A673 (cell line): ENCODE measurements at regions not wholly inside any gene's neighbourhood (a gene's known extent, or its start where the extent isn't known, plus 50 kb on each side); places are given as distances from the start of the nearest gene placed in this dataset.

Experiments
- BruUV-seq: library from RNA; stranded (reverse); fragments of 400-500 nt; replicated peaks from 2 replicates; lab custom pipeline; 2021; lab: Mats Ljungman, UMichigan
- CTCF ChIA-PET: fragments of 300-600 bp; sonication (Branson Sonifier 250); formaldehyde crosslinking; loops from one replicate; lab custom pipeline; 2022; ENCODE audit warnings: antibody characterized with exemption; lab: Charles Lee
- POLR2A ChIA-PET: fragments of 300-600 bp; sonication (Branson Sonifier 250); formaldehyde crosslinking; loops from one replicate; lab custom pipeline; 2022; ENCODE audit warnings: antibody characterized with exemption; ENCODE audit not compliant: low non-redundant PET; lab: Charles Lee
- DNase-seq: peaks from one replicate; pipeline ENCODE4 v3.0.0-alpha.2; 2015; ENCODE audit warnings: low spot score
- H3K27ac ChIP-seq: fragments of 200-600 bp; sonication (generic); 2 replicates; pipeline ENCODE4 v1.5.1; 2016; ENCODE audit warnings: mixed run types, low read depth, mild to moderate bottlenecking, mixed read lengths, antibody characterized with exemption, low read length; ENCODE audit not compliant: poor library complexity, severe bottlenecking
- H3K27me3 ChIP-seq: fragments of 200-600 bp; sonication (generic); replicated peaks from 2 replicates; pipeline ENCODE4 v1.6.1; 2017; ENCODE audit warnings: mixed run types, low read depth, mild to moderate bottlenecking, mixed read lengths, antibody characterized with exemption, low read length; ENCODE audit not compliant: insufficient read depth, poor library complexity
- H3K36me3 ChIP-seq: fragments of 200-600 bp; sonication (generic); 2 replicates; pipeline ENCODE4 v1.6.1; 2016; ENCODE audit warnings: mixed run types, mild to moderate bottlenecking, mixed read lengths, antibody characterized with exemption, low read length; ENCODE audit not compliant: insufficient read depth, poor library complexity, severe bottlenecking
- H3K4me1 ChIP-seq: fragments of 200-600 bp; sonication (generic); 2 replicates; pipeline ENCODE4 v1.6.1; 2017; ENCODE audit warnings: mixed run types, mild to moderate bottlenecking, mixed read lengths, antibody characterized with exemption, low read length; ENCODE audit not compliant: insufficient read depth, poor library complexity, severe bottlenecking
- H3K4me3 ChIP-seq: fragments of 200-600 bp; sonication (generic); 2 replicates; pipeline ENCODE4 v1.5.1; 2016; ENCODE audit warnings: low read depth, mixed run types, mild to moderate bottlenecking, mixed read lengths, low read length; ENCODE audit not compliant: poor library complexity, severe bottlenecking
- H3K9me3 ChIP-seq: fragments of 200-600 bp; sonication (generic); 2 replicates; pipeline ENCODE4 v1.6.1; 2016; ENCODE audit warnings: mixed run types, low read depth, mild to moderate bottlenecking, mixed read lengths, antibody characterized with exemption, low read length; ENCODE audit not compliant: poor library complexity, severe bottlenecking
- CTCF ChIP-seq: fragments of 300-800, 200-600 bp; sonication (generic); conservative IDR thresholded peaks from 2 replicates; pipeline ENCODE4 v1.5.1; 2017; ENCODE audit warnings: low read depth, mild to moderate bottlenecking, antibody characterized with exemption, low read length, moderate library complexity, mixed read lengths
- EZH2 ChIP-seq: fragments of 200-600 bp; sonication (generic); IDR thresholded peaks from 2 replicates; pipeline ENCODE4 v1.6.1; 2017; ENCODE audit warnings: borderline replicate concordance, low read depth, mild to moderate bottlenecking, mixed read lengths, antibody characterized with exemption, low read length; ENCODE audit not compliant: poor library complexity, severe bottlenecking
- intact Hi-C: fragments of 100-400 bp; cut with micrococcal nuclease; formaldehyde crosslinking; loops from one replicate; pipeline ENCODE4 v1.10.0; 2022; ENCODE audit not compliant: unreplicated experiment

- BruUV-seq: no TSS peak
- Histone ChIP-seq H3K27ac (no peak overlapping the region), H3K9me3 (no peaks in the 10 kb centered on the region), H3K4me3 (no peak overlapping the region), H3K36me3 (no peaks in the 10 kb centered on the region), H3K27me3 (no peaks in the 10 kb centered on the region), H3K4me1 (no peaks in the 10 kb centered on the region)
- TF ChIP-seq EZH2: no peak
- no peak for TF ChIP-seq CTCF
- intact Hi-C loops: no loop called here
- no peak for DNase-seq
- CTCF ChIA-PET: no interaction called here
- POLR2A ChIA-PET: no interaction called here
These were observed 97.9 kb upstream of the CPEB4 start for GRCh38 chr5:173790177-173790719.

GRCh38 chr5:173790836-173791546 lies 97.2 kb upstream of the CPEB4 start:
- Histone ChIP-seq H3K36me3 (no peaks in the 10 kb centered on the region), H3K27ac (no peak overlapping the region), H3K4me3 (no peak overlapping the region), H3K4me1 (no peaks in the 10 kb centered on the region), H3K9me3 (no peaks in the 10 kb centered on the region), H3K27me3 (no peaks in the 10 kb centered on the region)
- ChIA-PET POLR2A (no interaction called here), CTCF (no interaction called here)
- TF ChIP-seq CTCF (no peak), EZH2 (no peak)
- BruUV-seq: no TSS peak
- no peak for DNase-seq
- intact Hi-C loops: no loop called here

- H3K4me1 ChIP-seq: no peaks in the 10 kb centered on the region
- TF ChIP-seq CTCF (no peak), EZH2 (no peak)
- H3K36me3 ChIP-seq: no peaks in the 10 kb centered on the region
- no peak overlapping the region for H3K4me3 ChIP-seq
- H3K9me3 ChIP-seq: no peaks in the 10 kb centered on the region
- ChIA-PET POLR2A (no interaction called here), CTCF (no interaction called here)
- BruUV-seq: no TSS peak
- H3K27ac ChIP-seq: no peak overlapping the region
- no peaks in the 10 kb centered on the region for H3K27me3 ChIP-seq
- intact Hi-C loops: no loop called here
- no peak for DNase-seq
These were observed 96.3 kb upstream of the CPEB4 start for GRCh38 chr5:173791878-173792277.
